ENCODE measurements at regions not wholly inside any gene's neighbourhood (a gene's known extent, or its start where the extent isn't known, plus 50 kb on each side); places are given as distances from the start of the nearest gene placed in this dataset.
"Not testable (repeated sequence)": the region's sequence is repeated elsewhere in the genome, so short reads cannot be mapped to it uniquely, and the experiment has no call there.

DNA sequence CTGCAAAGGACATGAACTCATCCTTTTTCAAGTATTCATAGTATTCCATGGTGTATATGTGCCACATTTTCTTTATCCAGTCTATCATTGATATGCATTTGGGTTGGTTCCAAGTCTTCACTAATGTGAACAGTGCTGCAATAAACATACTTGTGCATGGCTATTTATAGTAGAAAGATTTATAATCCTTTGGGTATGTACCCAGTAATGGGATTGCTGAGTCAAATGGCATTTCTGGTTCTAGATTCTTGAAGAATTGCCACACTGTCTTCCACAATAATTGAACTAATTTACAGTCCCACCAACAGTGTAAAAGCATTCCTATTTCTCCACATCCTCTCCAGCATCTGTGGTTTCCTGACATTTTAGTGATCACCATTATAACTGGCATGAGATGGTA is 730.3 kb downstream of the NXPH1 start:
- TF ChIP-seq, protein P1, sequence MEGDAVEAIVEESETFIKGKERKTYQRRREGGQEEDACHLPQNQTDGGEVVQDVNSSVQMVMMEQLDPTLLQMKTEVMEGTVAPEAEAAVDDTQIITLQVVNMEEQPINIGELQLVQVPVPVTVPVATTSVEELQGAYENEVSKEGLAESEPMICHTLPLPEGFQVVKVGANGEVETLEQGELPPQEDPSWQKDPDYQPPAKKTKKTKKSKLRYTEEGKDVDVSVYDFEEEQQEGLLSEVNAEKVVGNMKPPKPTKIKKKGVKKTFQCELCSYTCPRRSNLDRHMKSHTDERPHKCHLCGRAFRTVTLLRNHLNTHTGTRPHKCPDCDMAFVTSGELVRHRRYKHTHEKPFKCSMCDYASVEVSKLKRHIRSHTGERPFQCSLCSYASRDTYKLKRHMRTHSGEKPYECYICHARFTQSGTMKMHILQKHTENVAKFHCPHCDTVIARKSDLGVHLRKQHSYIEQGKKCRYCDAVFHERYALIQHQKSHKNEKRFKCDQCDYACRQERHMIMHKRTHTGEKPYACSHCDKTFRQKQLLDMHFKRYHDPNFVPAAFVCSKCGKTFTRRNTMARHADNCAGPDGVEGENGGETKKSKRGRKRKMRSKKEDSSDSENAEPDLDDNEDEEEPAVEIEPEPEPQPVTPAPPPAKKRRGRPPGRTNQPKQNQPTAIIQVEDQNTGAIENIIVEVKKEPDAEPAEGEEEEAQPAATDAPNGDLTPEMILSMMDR (IDR thresholded peaks at IDR 0.05; ENCODE audit: poor library complexity), result not testable (repeated sequence)
- not testable (repeated sequence) for TF ChIP-seq EZH2phosphoT487 (IDR thresholded peaks at IDR 0.05; ENCODE audit: low read depth, severe bottlenecking, unreplicated experiment)

Measured in hepatocyte (in vitro differentiated cells).